ENCODE measurements at regions not wholly inside any gene's neighbourhood (a gene's known extent, or its start where the extent isn't known, plus 50 kb on each side); places are given as distances from the start of the nearest gene placed in this dataset.

GRCh38 chr17:70922268-70922667, 752.9 kb downstream of the KCNJ2 start:
- no peaks in the 10 kb centered on the region for H3K4me1 ChIP-seq
- no peak for DNase-seq
- intact Hi-C loops (cut with DNase I; ENCODE audit: low total_unique reads): no loop called here
- H3K36me3 ChIP-seq: no peaks in the 10 kb centered on the region
- peaks cover 0 to 17% (median 6%) of the 10 kb centered on the region in 4 donors for H3K9me3 ChIP-seq
- H3K27me3 ChIP-seq: no peaks in the 10 kb centered on the region
- TF ChIP-seq EP300 (IDR thresholded peaks at IDR 0.05): no peak
- no peak for TF ChIP-seq POLR2AphosphoS5 (IDR thresholded peaks at IDR 0.05)
- TF ChIP-seq POLR2A (IDR thresholded peaks at IDR 0.05): no peak
- no peak for TF ChIP-seq CTCF (IDR thresholded peaks at IDR 0.05)
- WGBS, 5 donors: 69 to 89% (median 85%) methylated on average over 2 of the region's 2 CpGs
- H3K4me3 ChIP-seq: no peak overlapping the region
- H3K27ac ChIP-seq: no peak overlapping the region

GRCh38 chr17:70924776-70925175, 755.4 kb downstream of the KCNJ2 start:
- Histone ChIP-seq H3K9me3 (peaks cover 0 to 3% (median 0%) of the 10 kb centered on the region in 4 donors), H3K4me3 (no peak overlapping the region), H3K4me1 (no peaks in the 10 kb centered on the region), H3K27me3 (no peaks in the 10 kb centered on the region), H3K27ac (no peak overlapping the region), H3K36me3 (no peaks in the 10 kb centered on the region)
- 65 to 83% (median 81%) methylated on average over 4 of the region's 4 CpGs for WGBS, 5 donors
- no peak for DNase-seq
- TF ChIP-seq POLR2A (IDR thresholded peaks at IDR 0.05): no peak
- TF ChIP-seq EP300 (IDR thresholded peaks at IDR 0.05): no peak
- TF ChIP-seq POLR2AphosphoS5 (IDR thresholded peaks at IDR 0.05): no peak
- no peak for TF ChIP-seq CTCF (IDR thresholded peaks at IDR 0.05)
- intact Hi-C loops (cut with DNase I; ENCODE audit: low total_unique reads): no loop called here

- H3K36me3 ChIP-seq: no peaks in the 10 kb centered on the region
- intact Hi-C loops (cut with DNase I; ENCODE audit: low total_unique reads): no loop called here
Measured at GRCh38 chr17:70929226-70929625, 759.9 kb downstream of the KCNJ2 start.

GRCh38 chr17:70934231-70934630, 764.9 kb downstream of the KCNJ2 start:
- WGBS, 5 donors: 57 to 79% (median 71%) methylated on average over 3 of the region's 3 CpGs
- H3K36me3 ChIP-seq: no peaks in the 10 kb centered on the region
- H3K4me1 ChIP-seq: no peaks in the 10 kb centered on the region
- no peak for DNase-seq
- H3K27me3 ChIP-seq: no peaks in the 10 kb centered on the region
- no peak overlapping the region for H3K4me3 ChIP-seq
- intact Hi-C loops (cut with DNase I; ENCODE audit: low total_unique reads): no loop called here
- TF ChIP-seq CTCF (IDR thresholded peaks at IDR 0.05) (no peak), POLR2AphosphoS5 (IDR thresholded peaks at IDR 0.05) (no peak), POLR2A (IDR thresholded peaks at IDR 0.05) (no peak), EP300 (IDR thresholded peaks at IDR 0.05) (no peak)
- H3K27ac ChIP-seq: no peak overlapping the region
- no peaks in the 10 kb centered on the region for H3K9me3 ChIP-seq

More at GRCh38 chr17:70929226-70929625, 759.9 kb downstream of the KCNJ2 start:
- Histone ChIP-seq H3K27me3 (no peaks in the 10 kb centered on the region), H3K4me1 (no peaks in the 10 kb centered on the region), H3K4me3 (no peak overlapping the region), H3K27ac (no peak overlapping the region), H3K9me3 (no peaks in the 10 kb centered on the region)
- TF ChIP-seq CTCF (IDR thresholded peaks at IDR 0.05): no peak
- TF ChIP-seq POLR2A (IDR thresholded peaks at IDR 0.05): no peak
- TF ChIP-seq EP300 (IDR thresholded peaks at IDR 0.05): no peak
- no peak for TF ChIP-seq POLR2AphosphoS5 (IDR thresholded peaks at IDR 0.05)
- DNase-seq: no peak
- 67 to 82% (median 72%) methylated on average over 2 of the region's 2 CpGs for WGBS, 5 donors

All from stomach (tissue), 8 donors.